B cell (primary cell): ENCODE measurements at regions not wholly inside any gene's neighbourhood (a gene's known extent, or its start where the extent isn't known, plus 50 kb on each side); places are given as distances from the start of the nearest gene placed in this dataset.

Experiments
- ATAC-seq: fragments of 200-7000 bp; cut with Tn5 transposase; one replicate; pipeline ENCODE4 v1.10.0; 2021; ENCODE audit warnings: low read depth, mild to moderate bottlenecking, moderate number of reproducible peaks, moderate library complexity
- CTCF ChIA-PET: fragments of 350-600 bp; sonication (Branson Sonifier 250); formaldehyde crosslinking; loops from one replicate; lab custom pipeline; 2021; ENCODE audit warnings: antibody characterized with exemption, inconsistent platforms; lab: Charles Lee
- POLR2A ChIA-PET: fragments of 350-600 bp; sonication (Branson Sonifier 250); formaldehyde crosslinking; loops from one replicate; lab custom pipeline; 2021; ENCODE audit warnings: antibody characterized with exemption; lab: Charles Lee
- DNase-seq: peaks from one replicate; pipeline ENCODE4 v3.0.0; 2013
- H2AFZ ChIP-seq: 2 replicates; pipeline ENCODE4 v1.6.1; 2012; ENCODE audit warnings: mild to moderate bottlenecking, low read depth, low read length; ENCODE audit not compliant: insufficient read depth, poor library complexity, severe bottlenecking
- H3K27ac ChIP-seq, 2 donors: 1 replicate in 1 of 2; 2 replicates in 1 of 2; pipeline ENCODE4 v1.5.1; 2012 to 2013; ENCODE audit warnings: low read length in 2 of 2, mild to moderate bottlenecking in 2 of 2, moderate library complexity in 1 of 2
- H3K27me3 ChIP-seq, 4 experiments: fragments of 200-600 bp in 1 of 4; sonication (generic) in 1 of 4; replicated peaks in 1 of 4; 1 replicate in 2 of 4; 2 replicates in 2 of 4; pipeline versions ENCODE4 v1.6.1 to v1.7.0; 2013 to 2016; ENCODE audit warnings: low read length in 3 of 4, mild to moderate bottlenecking in 2 of 4, mixed read lengths in 1 of 4, moderate library complexity in 1 of 4; ENCODE audit not compliant: insufficient read depth in 4 of 4, control insufficient read depth in 3 of 4; ENCODE audit errors: control extremely low read depth in 1 of 4
- H3K36me3 ChIP-seq, 2 experiments: replicated peaks in 1 of 2; 1 replicate in 1 of 2; 2 replicates in 1 of 2; pipeline versions ENCODE4 v1.6.1 to v1.7.1; 2013; ENCODE audit warnings: low read length in 1 of 2; ENCODE audit not compliant: insufficient read depth in 2 of 2, control insufficient read depth in 1 of 2; ENCODE audit errors: control extremely low read depth in 1 of 2, extremely low read depth in 1 of 2
- H3K4me1 ChIP-seq, 2 donors: fragments of 200-600 bp in 1 of 2; sonication (generic) in 1 of 2; 1 replicate in 1 of 2; 2 replicates in 1 of 2; pipeline versions ENCODE4 v1.5.1 to v1.6.1; 2013 to 2017; ENCODE audit warnings: low read length in 2 of 2; ENCODE audit not compliant: control insufficient read depth in 2 of 2, insufficient read depth in 2 of 2
- H3K4me2 ChIP-seq: replicated peaks from 2 replicates; pipeline ENCODE3; 2012; ENCODE audit warnings: mild to moderate bottlenecking, low read depth, low read length; ENCODE audit not compliant: poor library complexity, severe bottlenecking
- H3K4me3 ChIP-seq, 5 experiments: fragments of 200-600 bp in 1 of 5; sonication (generic) in 1 of 5; 1 replicate in 3 of 5; 2 replicates in 2 of 5; pipeline versions ENCODE4 v1.5.1 to v1.7.0; 2011 to 2016; ENCODE audit warnings: low read length in 4 of 5, mild to moderate bottlenecking in 4 of 5, low read depth in 2 of 5, control low read depth in 1 of 5, moderate library complexity in 1 of 5; ENCODE audit not compliant: insufficient read depth in 1 of 5; ENCODE audit errors: control extremely low read depth in 1 of 5, extremely low read depth in 1 of 5
- H3K79me2 ChIP-seq: fragments of 200-600 bp; sonication (generic); one replicate; pipeline ENCODE4 v1.6.0; 2016; ENCODE audit warnings: low read length; ENCODE audit not compliant: control insufficient read depth, insufficient read depth
- H3K9ac ChIP-seq: fragments of 200-600 bp; sonication (generic); 2 replicates; pipeline ENCODE4 v1.6.1; 2017; ENCODE audit warnings: mild to moderate bottlenecking, low read length, moderate library complexity
- H3K9me3 ChIP-seq, 3 donors: one replicate each; pipeline versions ENCODE4 v1.6.1 to v1.7.1; 2013; ENCODE audit warnings: low read length in 2 of 3; ENCODE audit not compliant: control insufficient read depth in 2 of 3, insufficient read depth in 1 of 3; ENCODE audit errors: control extremely low read depth in 1 of 3
- H4K20me1 ChIP-seq: 2 replicates; pipeline ENCODE4 v1.6.0; 2012; ENCODE audit warnings: mild to moderate bottlenecking, low read length; ENCODE audit not compliant: insufficient read depth, control insufficient read depth, poor library complexity, severe bottlenecking
- H3K27ac Mint-ChIP-seq: one replicate; pipeline ENCODE4 v1.8.0; 2021; ENCODE audit warnings: mixed read lengths
- H3K27me3 Mint-ChIP-seq: one replicate; pipeline ENCODE4 v1.8.0; 2021; ENCODE audit warnings: mixed read lengths
- H3K4me1 Mint-ChIP-seq: one replicate; pipeline ENCODE4 v1.8.0; 2021; ENCODE audit warnings: mixed read lengths
- H3K4me3 Mint-ChIP-seq: one replicate; pipeline ENCODE4 v1.8.0; 2021; ENCODE audit warnings: mixed read lengths
- H3K9me3 Mint-ChIP-seq: one replicate; pipeline ENCODE4 v1.8.0; 2022; ENCODE audit warnings: mixed read lengths; ENCODE audit not compliant: insufficient read depth
- EZH2 ChIP-seq: IDR thresholded peaks from 2 replicates; pipeline ENCODE4 v1.6.1; 2012; ENCODE audit warnings: borderline replicate concordance, low read depth, mild to moderate bottlenecking, moderate library complexity, low read length; ENCODE audit not compliant: insufficient read depth, poor library complexity, severe bottlenecking
- WGBS: methylation state at CpG from one replicate; pipeline ENCODE4 v1.1.5; 2013; ENCODE audit warnings: missing lambda C conversion rate; ENCODE audit not compliant: insufficient coverage; 5-methylcytosine and 5-hydroxymethylcytosine counted together
- intact Hi-C: fragments of 100-400 bp; cut with micrococcal nuclease; formaldehyde crosslinking; loops from one replicate; pipeline ENCODE4 v1.10.0; 2022
- TF ChIP-seq, protein P1 (sequence below): fragments of 200-600 bp; IDR thresholded peaks from one replicate; pipeline ENCODE4 v1.8.0; 2022; ENCODE audit warnings: antibody characterized with exemption, mild to moderate bottlenecking

DNA sequence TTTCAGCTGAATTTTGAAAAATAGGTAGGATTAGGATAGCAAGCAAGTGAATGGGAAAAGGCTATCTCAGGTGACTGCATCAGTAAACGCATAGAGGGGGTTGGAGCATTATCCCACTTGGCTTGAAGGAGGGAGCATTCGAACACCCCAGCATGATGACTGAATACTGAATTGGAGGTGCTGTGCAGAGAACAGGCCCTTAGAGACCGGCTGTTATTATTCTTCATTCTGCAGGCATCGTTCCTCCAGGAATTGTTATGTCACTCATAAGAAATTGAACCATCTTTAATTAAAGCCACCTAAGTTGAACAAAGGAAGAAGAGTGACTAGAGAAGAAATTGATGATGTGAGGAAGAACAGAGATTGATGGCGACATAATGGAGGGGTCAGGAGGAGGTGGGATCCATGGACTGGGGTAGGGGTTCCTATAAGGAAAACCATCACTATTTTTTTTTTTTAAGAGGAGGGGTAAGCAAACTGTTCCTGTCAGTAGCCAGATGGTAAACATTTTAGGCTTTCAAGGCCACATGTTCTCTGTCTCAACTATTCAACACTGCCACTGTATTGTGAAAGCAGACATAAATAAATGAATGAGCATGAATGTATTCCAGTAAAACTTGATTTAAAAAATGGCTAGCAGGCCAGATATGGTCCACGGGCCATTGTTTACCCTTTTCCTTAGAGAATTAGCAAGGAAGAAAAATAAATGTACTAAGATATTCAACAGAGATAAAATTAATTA lies 264.7 kb upstream of the TAC1 start:
- CTCF ChIA-PET = no interaction called here
- Histone ChIP-seq H2AFZ (no peak overlapping the region), H3K9me3 (no peaks in the 10 kb centered on the region), H3K36me3 (no peaks in the 10 kb centered on the region), H3K27me3 (no peaks in the 10 kb centered on the region), H3K9ac (no peak overlapping the region), H3K4me2 (no peak overlapping the region), H3K4me1 (no peaks in the 10 kb centered on the region), H3K27ac (no peak overlapping the region), H3K79me2 (no peaks in the 10 kb centered on the region), H4K20me1 (no peaks in the 10 kb centered on the region), H3K4me3 (no peak overlapping the region)
- no peaks in the 10 kb centered on the region for H3K4me1 Mint-ChIP-seq
- TF ChIP-seq, protein P1, sequence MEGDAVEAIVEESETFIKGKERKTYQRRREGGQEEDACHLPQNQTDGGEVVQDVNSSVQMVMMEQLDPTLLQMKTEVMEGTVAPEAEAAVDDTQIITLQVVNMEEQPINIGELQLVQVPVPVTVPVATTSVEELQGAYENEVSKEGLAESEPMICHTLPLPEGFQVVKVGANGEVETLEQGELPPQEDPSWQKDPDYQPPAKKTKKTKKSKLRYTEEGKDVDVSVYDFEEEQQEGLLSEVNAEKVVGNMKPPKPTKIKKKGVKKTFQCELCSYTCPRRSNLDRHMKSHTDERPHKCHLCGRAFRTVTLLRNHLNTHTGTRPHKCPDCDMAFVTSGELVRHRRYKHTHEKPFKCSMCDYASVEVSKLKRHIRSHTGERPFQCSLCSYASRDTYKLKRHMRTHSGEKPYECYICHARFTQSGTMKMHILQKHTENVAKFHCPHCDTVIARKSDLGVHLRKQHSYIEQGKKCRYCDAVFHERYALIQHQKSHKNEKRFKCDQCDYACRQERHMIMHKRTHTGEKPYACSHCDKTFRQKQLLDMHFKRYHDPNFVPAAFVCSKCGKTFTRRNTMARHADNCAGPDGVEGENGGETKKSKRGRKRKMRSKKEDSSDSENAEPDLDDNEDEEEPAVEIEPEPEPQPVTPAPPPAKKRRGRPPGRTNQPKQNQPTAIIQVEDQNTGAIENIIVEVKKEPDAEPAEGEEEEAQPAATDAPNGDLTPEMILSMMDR = no peak
- TF ChIP-seq EZH2 = no peak
- intact Hi-C loops = no loop called here
- 92% methylated on average over 2 of the region's 6 CpGs for WGBS
- POLR2A ChIA-PET = no interaction called here
- H3K27ac Mint-ChIP-seq = no peak overlapping the region
- DNase-seq (no peak), ATAC-seq (no peak)
- H3K27me3 Mint-ChIP-seq = no peaks in the 10 kb centered on the region
- no peaks in the 10 kb centered on the region for H3K9me3 Mint-ChIP-seq
- H3K4me3 Mint-ChIP-seq = no peak overlapping the region

DNA sequence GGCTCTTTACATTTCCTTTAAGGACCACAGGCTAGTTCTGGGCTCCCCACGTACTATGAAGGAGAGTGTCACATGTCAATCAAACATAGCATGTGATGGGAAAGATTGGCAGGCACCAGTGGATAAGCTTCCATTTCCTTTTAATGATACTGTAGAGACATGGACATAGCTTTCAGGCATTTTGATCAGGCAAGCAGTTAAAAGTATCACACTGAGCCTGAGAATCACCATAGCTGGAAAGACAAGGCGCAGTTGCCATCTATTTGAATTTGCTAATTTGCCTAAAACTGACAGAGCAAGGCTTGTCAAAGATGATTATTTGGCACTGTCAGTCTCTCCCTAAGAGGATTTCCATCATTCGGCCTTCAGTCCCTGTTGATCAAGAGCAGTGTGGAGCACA lies 263.4 kb upstream of the TAC1 start:
- H3K36me3 ChIP-seq = no peaks in the 10 kb centered on the region
- H3K9ac ChIP-seq = no peak overlapping the region
- no peak overlapping the region for H3K27ac Mint-ChIP-seq
- H3K9me3 Mint-ChIP-seq = no peaks in the 10 kb centered on the region
- no peak overlapping the region for H3K27ac ChIP-seq
- CTCF ChIA-PET = no interaction called here
- no peaks in the 10 kb centered on the region for H3K27me3 Mint-ChIP-seq
- no peak overlapping the region for H3K4me3 ChIP-seq
- no peaks in the 10 kb centered on the region for H3K27me3 ChIP-seq
- TF ChIP-seq, protein P1 = no peak
- TF ChIP-seq EZH2 = no peak
- 84% methylated on average over 2 of the region's 3 CpGs for WGBS
- no peak overlapping the region for H3K4me2 ChIP-seq
- H3K4me1 ChIP-seq = no peaks in the 10 kb centered on the region
- H3K4me1 Mint-ChIP-seq = no peaks in the 10 kb centered on the region
- H3K4me3 Mint-ChIP-seq = no peak overlapping the region
- ATAC-seq (no peak), DNase-seq (no peak)
- H2AFZ ChIP-seq = no peak overlapping the region
- no peaks in the 10 kb centered on the region for H4K20me1 ChIP-seq
- POLR2A ChIA-PET = no interaction called here
- H3K79me2 ChIP-seq = no peaks in the 10 kb centered on the region
- intact Hi-C loops = no loop called here
- H3K9me3 ChIP-seq = no peaks in the 10 kb centered on the region
